Stimulated activated CD4-positive, alpha-beta T cell treated with anti-CD3 and anti-CD28 coated beads, TNF-alpha, amount 100 ng/mL, for 48 hours (primary cell): ENCODE measurements at regions not wholly inside any gene's neighbourhood (a gene's known extent, or its start where the extent isn't known, plus 50 kb on each side); places are given as distances from the start of the nearest gene placed in this dataset.

Experiments
- DNase-seq, 3 donors: peaks; one replicate each; pipeline ENCODE4 v3.0.0-alpha.2; 2020; ENCODE audit warnings: low read depth in 3 of 3

DNA sequence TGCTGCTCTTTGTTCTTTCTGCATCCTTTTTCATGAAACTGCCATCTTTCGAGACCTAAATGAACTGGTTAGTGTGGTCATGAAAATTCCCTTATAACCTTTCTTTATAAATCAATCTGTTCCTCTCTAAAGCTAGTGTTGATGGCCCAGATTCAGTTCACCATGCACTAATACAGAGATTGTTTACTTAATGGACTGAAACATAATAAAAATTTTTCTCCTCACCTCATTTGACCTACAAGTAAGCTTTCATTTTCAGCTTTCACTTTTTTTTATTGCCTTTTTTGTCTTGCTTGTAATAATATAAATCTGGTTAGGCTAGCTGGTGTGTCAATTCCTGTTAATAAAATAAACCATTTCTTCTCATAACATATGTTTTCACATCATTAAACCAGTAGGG lies 183.8 kb downstream of the CCDC59 start:
- no peak for DNase-seq

DNA sequence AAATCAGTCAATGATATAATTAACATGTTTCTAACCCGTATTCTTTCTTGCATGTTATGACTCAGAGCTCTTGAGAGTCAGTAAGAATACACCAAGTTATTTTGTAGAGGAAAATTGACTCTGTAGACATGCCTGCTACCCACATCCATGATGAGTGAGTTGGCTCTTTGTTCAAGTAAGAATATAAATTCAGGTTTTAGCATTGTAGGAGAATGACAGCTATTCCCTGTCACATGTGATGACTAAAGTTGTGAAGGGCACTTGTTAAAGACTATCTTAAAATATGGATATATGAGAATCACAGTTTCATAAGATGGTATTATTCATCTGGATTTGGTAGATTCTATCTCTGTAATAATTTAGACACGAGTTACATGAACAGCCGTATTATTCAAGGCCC lies 209.1 kb downstream of the CCDC59 start:
- DNase-seq: no peak

DNA sequence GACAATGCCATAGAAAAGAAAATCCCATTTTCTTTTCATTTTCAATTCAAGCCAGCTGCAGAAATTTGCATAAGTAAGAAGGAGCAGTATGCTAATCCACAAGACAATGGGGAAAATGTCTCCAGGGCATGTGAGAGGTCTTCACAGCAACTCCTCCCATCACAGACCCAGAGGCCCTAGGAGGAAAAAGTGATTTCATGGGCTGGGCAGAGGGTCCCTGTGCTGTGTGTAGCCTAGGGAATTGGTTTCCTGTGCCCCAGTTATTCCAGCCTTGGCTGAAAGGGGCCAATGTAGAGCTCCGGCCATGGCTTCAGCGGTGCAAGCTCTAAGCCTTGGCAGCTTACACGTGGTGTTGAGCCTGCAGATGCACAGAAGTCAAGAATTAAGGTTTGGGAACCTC lies 211.4 kb downstream of the CCDC59 start:
- no peak for DNase-seq

DNA sequence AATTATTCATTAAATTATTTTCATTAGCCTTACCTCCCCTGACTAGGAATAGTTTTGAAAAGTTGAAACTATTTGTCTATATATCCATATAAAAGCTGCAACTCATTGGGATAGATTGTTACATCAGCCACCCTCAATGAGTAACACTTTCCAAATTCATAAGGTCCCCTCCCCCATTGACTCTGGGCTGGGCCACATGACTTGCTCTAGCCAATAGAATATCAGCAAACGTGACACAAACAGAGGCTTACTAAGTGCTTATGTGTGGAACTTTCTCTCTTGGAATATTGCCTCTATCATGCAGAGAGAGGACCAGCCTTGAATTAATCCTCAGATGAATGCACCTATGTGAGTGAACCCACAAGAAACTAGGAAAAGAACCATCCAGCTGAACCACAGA lies 213.7 kb downstream of the CCDC59 start:
- DNase-seq: no peak

DNA sequence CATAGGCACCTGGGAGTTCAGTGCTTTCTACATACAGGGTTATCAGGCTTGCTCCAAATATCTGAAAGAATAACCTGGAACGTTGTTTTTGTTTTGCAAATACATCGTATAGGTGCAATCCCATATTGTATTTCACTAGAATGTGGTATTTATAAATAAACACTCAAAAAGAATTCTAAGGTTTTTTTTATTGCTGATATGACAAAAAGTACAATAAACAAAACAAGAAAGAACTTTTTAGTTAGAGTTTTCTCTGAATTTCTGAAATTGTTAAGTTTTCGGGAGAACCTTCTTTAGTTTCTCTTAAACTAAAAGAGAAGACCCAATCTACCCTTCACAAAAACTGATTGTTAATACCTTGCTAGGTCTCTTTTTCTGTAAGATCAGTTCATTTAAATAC lies 225.8 kb downstream of the CCDC59 start:
- DNase-seq: no peak

DNA sequence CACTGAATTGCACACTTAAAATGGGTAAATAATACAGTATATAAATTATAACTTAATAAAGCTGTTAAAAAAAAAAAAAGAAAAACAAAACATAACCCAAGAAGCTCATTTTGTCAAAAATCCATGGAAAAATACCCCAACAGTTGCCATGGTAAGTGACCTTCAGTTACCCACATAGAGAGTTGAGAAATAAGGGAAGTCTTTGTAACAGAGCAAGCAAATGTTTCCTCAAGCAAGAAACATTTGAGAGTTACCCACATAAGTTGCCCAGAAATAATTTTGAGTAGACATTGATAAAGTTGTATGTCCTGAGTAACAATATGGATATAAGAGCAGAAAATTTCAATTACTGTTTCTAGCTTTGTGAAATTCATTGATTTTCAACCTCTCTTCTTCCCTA lies 227.4 kb downstream of the CCDC59 start:
- no peak for DNase-seq

DNA sequence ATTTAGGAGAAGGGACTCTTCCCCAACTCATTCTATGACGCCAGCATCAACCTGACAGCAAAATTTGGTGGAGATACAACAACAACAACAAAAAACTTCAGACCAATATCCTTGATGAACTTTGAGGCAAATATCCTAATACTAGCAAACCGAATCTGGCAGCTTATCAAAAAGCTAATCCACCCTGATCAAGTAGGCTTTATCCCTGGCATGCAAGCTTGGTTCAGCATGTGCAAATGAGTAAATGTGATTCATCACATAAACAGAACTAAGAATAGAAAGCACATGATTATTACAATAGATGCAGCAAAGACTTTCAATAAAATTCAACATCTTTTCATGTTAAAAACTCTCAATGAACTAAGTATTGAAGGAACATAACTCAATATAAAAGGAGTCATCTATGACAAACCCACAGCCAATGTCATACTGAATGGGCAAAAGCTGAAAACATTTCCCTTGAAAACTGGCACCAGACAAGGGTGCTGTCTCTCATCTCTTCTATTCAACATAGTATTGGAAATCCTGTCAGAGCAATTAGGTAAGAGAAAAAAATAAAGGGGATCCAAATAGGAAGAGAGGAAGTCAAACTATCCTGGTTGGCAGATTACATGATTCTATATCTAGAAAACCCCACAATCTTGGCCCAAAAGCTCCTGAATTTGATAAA lies 233.3 kb downstream of the CCDC59 start:
- no peak for DNase-seq

DNA sequence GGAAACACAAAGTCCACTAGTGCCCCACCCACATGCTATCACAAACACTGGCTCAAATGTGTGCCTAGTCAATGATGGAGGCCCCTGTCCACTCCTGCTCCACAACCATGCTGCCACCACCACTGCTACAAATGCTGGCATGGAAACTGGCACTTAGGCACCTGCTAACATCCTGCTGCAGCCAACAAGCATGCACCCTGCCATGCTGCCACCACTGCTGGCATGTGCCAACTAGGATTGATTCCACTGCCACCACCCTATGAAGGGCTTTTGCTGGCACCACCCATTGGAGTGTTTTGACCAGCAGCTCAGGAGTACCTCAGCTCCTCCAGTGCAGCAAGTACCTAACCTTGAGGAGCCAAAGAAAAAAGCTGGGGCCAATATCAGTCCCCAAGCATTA lies 236.6 kb downstream of the CCDC59 start:
- no peak for DNase-seq

DNA sequence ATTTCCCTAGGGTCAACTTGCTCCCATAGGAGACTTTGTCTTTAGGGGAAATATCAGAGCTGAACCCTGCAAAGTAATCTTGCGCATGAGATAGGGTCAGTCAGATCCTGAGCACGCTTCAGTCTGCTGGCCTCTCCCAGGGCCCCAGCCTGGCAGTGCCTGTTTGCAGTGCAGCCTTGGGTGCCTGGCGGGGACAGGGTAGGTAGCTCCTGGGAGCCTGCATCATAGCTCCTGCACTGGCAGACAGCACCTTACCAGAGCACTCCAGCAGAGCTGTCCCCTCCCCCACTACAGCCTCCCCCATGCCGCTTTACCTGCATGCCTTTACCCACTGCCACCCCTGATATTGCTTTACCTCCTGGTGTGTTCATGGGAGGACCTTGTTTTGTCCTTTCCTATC lies 237.3 kb downstream of the CCDC59 start:
- DNase-seq: no peak

DNA sequence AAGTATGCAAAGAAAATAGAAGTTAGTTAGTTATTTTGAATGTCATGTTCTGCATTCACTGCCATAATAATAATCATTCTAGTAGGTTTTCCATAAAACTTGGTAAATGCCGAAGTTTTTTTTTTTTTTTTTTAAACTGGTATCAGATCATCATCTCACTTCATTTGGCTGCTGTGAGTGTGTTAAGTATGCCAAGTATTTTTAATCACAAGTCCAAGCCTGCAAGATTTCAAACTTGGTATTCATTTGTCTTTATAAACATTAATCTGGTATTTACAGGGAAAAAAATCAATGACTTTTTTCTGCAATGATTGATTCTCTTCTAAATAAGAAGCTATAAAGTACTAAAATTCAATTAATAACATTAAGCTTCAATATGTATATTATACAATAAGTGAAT lies 248.9 kb downstream of the CCDC59 start:
- no peak for DNase-seq

DNA sequence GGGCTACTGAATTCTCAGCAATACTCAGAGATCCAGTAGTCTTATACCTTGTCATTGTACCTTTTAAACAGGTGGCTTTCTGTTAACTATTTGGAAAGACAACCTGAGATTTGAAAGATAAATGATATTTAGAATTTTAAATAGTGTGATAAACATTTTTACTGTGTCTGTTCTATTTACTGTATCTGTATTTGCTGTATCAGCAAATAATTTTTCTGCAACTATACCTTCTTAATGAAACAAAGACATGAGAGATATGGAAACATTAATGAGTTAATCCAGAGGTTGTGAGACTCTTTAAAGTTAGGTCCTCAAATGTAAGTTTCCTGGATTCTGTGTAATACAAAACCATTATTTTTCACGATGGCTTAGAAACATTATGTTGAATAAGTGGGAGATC lies 249.6 kb downstream of the CCDC59 start:
- DNase-seq: no peak

DNA sequence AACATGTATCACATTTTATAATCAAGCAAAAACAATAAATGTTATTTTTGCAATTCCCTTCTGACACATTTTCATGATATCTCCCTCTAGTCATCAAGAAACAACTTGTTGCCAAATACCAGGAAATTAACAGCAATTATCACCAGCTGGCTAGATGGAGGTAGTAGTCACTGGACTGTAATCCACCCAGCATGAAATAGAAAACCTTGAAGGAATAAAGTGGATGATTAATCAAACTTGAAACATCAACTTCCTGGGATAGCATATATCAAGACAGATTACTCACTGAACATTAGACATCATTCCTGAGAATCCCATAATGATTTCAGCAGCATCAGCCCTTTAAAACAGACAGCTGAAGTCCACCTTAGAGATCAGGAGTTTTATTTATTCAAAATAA lies 259.0 kb downstream of the CCDC59 start:
- no peak for DNase-seq

DNA sequence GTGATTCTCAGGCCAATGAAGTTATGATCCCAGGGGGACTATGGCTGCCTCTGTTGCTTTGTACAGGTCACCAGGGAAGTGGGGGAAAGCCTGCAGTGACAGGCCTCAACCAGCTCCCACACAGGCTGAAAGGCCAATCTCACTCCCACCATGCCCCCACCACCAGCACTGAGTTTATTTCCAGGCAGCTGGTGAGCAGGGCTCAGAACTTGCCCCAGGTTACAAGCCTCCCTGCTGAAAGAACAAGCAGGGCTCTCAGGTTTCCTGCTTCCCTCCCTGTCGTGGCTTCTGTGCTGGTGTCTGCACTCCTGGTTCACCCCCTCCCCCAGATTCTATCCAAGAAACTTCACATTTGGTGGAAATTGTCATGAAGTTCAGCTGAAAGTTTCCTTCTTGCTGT lies 260.3 kb downstream of the CCDC59 start:
- DNase-seq: no peak

DNA sequence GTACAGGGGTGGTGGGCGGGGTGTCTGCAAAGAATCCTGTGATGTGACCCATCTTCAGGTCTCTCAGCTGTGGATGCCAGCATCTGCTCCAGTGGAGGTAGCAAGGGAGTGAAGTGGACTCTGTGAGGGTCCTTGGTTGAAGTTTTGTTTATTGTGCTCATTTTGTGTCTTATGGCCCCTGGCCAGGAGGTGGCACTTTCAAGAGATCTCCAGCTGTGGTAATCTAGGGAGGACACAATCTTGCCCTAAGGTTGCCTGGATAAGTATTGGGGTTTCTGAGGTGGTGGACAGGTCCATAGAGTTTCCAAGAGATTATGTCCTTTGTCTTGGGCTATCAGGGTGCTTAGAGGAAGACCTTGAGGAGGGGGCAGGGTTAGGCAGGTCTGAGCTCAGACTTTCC lies 260.7 kb downstream of the CCDC59 start:
- no peak for DNase-seq

DNA sequence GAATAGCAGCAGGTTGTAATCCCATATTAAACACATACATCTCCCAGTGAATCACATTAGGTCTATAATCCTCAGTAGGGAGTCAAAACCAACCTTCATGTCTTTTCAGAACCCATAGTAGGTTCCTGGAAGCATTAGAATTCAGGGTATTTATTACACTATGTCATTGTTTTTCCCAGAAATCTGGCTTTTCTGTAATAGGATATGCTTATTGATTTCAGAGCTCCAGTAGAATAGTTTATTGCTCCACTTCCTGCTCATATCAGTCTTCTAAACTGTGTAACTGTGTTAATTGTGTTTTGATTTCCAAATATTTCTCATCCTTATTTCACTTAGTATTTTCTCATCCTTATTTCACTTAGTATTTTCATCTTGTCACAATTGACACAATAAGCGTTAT lies 268.0 kb downstream of the CCDC59 start:
- DNase-seq: no peak

DNA sequence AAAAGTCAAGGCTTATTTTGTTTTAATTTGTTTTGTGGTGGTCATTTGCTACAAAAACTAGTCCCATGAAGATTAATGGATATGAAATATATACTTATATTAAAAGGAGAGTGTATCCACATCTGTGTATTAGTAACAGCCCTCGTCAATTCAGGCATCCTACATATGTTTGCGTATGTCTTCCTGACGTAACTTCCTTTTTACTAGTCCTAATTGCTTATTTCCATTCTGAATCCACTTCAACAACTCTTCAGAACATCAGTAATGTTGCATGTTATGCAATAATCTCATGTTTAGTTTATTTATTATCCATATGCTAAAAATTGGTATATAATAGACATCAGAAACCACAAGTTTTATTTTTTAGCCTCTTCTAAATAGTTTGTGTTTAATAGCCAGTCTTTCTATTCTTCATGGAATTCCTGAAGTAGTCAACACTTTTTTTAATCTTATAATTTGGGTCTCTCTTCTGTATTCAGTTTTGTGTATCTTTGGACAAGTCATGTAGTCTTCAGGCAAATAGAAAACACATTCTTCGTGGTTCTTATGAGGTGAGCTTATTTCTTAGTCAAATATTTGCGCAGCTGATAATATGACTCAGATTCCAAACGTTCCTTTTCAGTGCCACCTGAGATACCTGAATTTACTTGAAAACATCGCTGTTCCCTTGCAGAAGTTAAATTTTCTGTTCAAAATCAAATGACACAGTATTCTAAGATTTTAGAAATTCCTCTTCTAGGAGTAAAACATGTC lies 268.6 kb downstream of the CCDC59 start:
- DNase-seq: no peak

DNA sequence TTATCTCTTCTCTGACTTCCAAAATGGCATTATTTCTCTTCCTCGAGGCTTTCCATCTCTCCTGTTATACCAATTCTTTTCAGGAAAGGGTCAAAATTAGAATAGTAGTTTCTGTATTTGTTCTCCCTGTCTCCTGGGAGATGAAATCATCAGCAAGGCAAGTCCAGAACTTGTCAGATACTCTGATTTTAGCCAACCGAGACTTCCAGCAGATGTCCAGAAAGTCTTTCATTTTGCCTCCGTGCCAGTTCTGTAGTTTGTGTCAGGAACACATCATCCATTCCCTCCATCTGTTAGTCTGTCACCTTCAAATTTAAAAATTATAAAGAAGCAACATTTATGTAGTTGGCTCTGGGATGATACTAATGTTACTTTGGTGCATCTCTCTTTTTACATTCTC lies 275.7 kb downstream of the CCDC59 start:
- no peak for DNase-seq

DNA sequence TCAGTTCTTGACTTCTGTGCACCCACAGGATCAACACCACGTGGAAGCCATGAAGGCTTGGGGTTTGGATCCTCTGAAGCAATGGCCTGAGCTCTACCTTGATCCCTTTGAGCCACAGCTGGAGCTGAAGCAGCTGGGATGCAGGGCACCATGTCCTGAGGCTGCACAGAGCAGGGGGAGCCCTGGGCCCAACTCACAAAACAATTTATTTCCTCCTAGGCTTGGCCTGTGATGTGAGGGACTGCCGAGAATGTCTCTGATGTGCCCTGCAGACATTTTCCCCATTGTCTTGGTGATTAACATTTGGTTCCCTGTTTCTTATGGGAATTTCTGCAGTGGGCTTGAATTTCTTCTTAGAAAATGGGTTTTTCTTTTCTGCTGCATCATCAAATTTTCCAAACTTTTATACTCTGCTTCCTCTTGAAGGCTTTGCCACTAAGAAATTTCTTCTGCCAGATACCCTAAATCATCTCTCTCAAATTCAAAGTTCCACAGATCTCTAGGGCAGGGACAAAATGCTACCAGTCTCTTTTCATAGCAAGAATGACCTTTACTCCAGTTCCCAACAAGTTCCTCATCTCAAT lies 288.2 kb downstream of the CCDC59 start:
- DNase-seq: no peak

DNA sequence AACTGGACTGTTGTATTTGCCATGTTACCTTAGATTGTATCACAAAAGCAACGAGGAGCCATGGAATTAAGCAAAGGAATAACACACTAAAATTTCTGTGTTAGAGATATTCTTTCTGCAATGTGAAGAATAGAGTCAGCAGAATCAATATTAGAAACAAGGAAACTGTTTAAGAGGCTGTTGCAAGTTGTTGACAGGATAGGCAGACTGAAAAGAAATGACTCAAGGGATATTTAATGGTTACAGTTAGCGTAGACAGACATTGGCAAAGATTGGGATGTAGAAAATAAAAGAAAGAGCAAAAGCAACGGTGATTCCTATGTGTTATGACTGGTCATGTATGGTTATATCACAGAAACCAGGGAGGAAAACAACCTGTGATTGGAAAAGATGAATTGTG lies 299.0 kb upstream of the PPFIA2 start:
- DNase-seq: no peak

DNA sequence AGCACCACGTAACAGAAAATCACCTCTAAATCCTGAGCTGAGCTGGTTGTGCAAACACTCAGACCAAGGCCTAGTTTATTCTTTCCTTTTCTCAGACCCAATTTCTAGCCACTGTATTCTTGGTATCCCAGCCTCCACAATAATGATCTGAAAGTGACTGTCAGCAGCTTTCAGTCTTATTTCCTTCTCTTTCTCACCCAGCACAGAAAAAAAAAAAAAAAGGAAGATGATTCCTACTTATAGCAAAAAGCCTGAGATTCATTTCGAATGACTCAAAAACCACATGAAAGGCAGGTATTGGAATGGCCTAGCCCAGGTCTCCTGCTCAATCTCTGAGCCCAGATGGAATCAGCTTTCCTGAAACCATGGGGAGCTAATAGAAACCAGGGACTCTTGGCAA lies 298.6 kb upstream of the PPFIA2 start:
- DNase-seq: no peak

DNA sequence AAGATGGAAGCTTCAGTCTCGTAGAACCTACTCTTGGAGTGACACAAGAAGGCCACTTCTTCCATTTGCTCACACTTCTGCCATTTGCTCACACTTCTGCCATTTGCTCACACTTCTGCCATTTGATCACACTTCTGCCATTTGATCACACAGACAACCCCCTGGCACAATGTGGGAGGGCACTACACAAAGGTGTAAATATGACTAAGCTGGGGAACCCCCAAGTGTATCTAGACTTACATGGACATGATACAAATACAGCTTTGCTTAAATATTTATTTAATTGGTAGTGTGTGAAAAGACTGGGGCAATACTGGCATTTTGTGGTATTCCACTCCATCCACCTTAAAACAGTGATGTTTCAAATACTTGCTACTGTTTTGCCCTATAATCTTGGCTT lies 296.2 kb upstream of the PPFIA2 start:
- DNase-seq: no peak

DNA sequence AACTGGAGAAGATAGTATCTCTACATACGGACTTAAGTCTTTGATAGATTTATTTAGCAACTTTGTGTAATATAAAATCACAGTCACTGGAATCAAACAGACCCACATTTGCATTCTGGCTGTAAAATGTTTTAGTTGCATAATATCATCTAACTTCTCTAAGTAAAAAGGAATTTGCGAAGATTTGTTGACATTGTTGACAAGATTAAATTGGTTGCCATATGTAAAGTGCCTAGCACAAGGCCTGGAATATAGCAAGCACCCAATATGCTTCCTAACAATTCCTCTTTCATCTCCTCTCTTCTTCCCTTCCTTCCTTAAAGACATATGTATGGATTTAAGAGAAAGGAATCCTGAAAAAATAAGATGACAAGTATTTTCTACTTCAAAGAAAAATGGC lies 295.4 kb upstream of the PPFIA2 start:
- no peak for DNase-seq

DNA sequence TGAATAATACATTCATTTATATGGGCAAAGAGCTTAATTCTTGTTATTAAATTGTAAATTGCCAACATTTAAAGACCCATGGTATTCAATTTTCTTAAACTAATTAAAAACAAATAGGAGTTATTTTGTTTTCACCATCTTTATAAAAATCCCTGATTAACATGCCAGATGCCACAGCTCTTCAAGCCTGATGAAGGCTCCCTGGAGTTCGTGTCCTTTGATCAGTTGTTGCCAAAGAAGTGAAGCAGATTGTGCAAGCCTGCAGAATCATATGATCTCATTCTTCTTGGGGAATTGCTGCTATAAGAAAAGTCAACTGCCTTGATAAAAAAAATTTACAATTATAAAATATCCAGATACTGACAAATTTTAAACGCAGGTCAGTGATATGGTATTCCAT lies 288.3 kb upstream of the PPFIA2 start:
- no peak for DNase-seq
